Adrenal gland (tissue), 9 donors: ENCODE measurements at regions not wholly inside any gene's neighbourhood (a gene's known extent, or its start where the extent isn't known, plus 50 kb on each side); places are given as distances from the start of the nearest gene placed in this dataset.

Experiments used
- DNase-seq, 7 donors: peaks; one replicate each; pipeline ENCODE4 v3.0.0-alpha.2; 2019 to 2020
- H3K27ac ChIP-seq, 5 donors: fragments of 200-600 bp; sonication (generic) in 4 of 5; 1 replicate in 3 of 5; 2 replicates in 2 of 5; pipeline versions ENCODE4 v1.5.1 to v1.8.0; 2016 to 2020; ENCODE audit warnings: mild to moderate bottlenecking in 1 of 5
- H3K27me3 ChIP-seq: fragments of 200-600 bp; 2 replicates; pipeline ENCODE4 v1.8.0; 2021
- H3K36me3 ChIP-seq, 2 donors: fragments of 200-600 bp; replicated peaks in 1 of 2; 1 replicate in 1 of 2; 2 replicates in 1 of 2; pipeline versions ENCODE4 v1.5.1 to v1.8.0; 2018 to 2022
- H3K4me1 ChIP-seq, 2 donors: fragments of 200-600 bp; replicated peaks in 1 of 2; 1 replicate in 1 of 2; 2 replicates in 1 of 2; pipeline versions ENCODE4 v1.5.1 to v1.8.0; 2018 to 2021
- H3K4me3 ChIP-seq, 4 donors: fragments of 200-600 bp; sonication (generic) in 3 of 4; one replicate each; pipeline ENCODE4 v1.5.1; 2016 to 2018
- H3K9me3 ChIP-seq, 3 donors: fragments of 200-600 bp; sonication (generic) in 1 of 3; replicated peaks in 1 of 3; 1 replicate in 2 of 3; 2 replicates in 1 of 3; pipeline versions ENCODE4 v1.5.1 to v1.8.0; 2016 to 2021
- CTCF ChIP-seq, 6 experiments: fragments of 450-650 bp in 4 of 6; fragments of 200-600 bp in 2 of 6; sonication (generic) in 1 of 6; IDR thresholded peaks; 1 replicate in 5 of 6; 2 replicates in 1 of 6; pipeline versions ENCODE4 v1.5.1 to v1.8.0; 2016 to 2021; ENCODE audit warnings: antibody characterized with exemption in 6 of 6, mild to moderate bottlenecking in 2 of 6, moderate library complexity in 1 of 6
- POLR2A ChIP-seq, 2 donors: fragments of 450-650 bp; IDR thresholded peaks; one replicate each; pipeline ENCODE4 v1.6.1; 2017; ENCODE audit warnings: antibody characterized with exemption in 2 of 2, mild to moderate bottlenecking in 2 of 2, moderate library complexity in 1 of 2
- WGBS, 4 donors: extraction: QIAGEN DNeasy Blood & Tissue Kit in 2 of 4; methylation state at CpG; one replicate each; pipeline versions ENCODE4 v1.1.5 to v1.1.7; 2013 to 2017; 5-methylcytosine and 5-hydroxymethylcytosine counted together
- intact Hi-C, 2 donors: fragments of 100-400 bp; cut with DNase I; formaldehyde crosslinking; loops; one replicate each; pipeline versions ENCODE4 v1.14.1 to v1.15.0; 2022 to 2023
- donor health status: healthy with polysubstance abuse.
- donor health status: Bipolar disorder and iron deficiency.
- donor health status: DM: yes; HTN: yes; CAD: no.
- donor health status: DM: no; HTN: no; CAD: no.
- donor health status: DM: no; HTN: no; CAD: no.

GRCh38 chr10:131747791-131748190, 153.0 kb upstream of the PPP2R2D start:
- Histone ChIP-seq H3K27me3 (peaks cover 14% of the 10 kb centered on the region), H3K27ac (no peak overlapping the region), H3K4me3 (no peak overlapping the region), H3K9me3 (no peaks in the 10 kb centered on the region), H3K4me1 (no peaks in the 10 kb centered on the region), H3K36me3 (no peaks in the 10 kb centered on the region)
- DNase-seq: no peak
- no peak for TF ChIP-seq CTCF (IDR thresholded peaks at IDR 0.05)
- TF ChIP-seq POLR2A (IDR thresholded peaks at IDR 0.05): no peak
- WGBS, 4 donors: 85 to 93% (median 88%) methylated on average over 11 of the region's 11 CpGs
- intact Hi-C loops: no loop called here

- H3K27me3 ChIP-seq: peaks cover 14% of the 10 kb centered on the region
Observed at GRCh38 chr10:131748191-131748590, 152.6 kb upstream of the PPP2R2D start.

DNA sequence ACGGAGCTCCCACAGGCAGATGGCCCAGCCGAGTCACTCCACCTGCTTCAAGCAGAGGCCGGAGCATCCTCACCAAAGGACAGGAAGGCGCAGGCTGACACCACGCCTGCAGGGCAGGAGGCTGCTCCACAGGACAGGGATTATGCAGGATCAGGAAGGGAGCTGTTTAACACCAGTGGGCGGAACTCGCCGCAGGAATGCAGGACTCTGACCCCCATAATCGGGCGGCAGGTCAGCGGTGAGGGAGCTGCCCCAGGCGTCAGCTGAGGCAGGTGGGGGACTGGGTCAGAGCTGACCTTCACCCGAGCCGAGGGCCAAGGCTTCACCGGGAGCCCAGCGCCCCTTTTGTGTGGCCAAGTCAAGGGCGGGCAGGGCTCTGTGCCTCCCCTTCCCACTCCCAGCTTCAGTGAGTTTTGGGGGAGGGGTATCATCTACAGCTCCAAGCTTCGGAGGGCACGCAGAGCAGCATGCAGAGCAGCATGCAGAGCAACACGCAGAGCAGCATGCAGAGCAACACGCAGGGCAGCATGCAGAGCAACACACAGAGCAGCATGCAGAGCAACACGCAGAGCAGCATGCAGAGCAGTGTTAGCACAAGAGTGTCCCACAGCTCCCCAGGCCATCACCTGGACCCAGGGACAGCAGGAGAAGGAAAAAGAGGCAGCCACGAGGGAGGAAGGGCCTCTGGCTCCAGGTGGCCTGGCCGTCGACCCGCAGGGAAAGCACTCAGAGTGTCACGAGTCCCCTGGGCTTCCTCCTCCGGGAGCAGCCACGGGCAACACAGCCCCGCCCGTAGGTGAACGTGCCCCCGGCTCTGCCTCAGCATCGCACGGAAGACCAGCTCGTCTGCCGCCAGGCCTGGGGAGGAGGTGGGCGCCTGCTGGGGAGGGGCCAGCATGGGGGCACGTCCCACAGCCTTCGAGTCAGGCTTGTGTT, 151.7 kb upstream of the PPP2R2D start:
- Histone ChIP-seq H3K9me3 (no peaks in the 10 kb centered on the region), H3K36me3 (no peaks in the 10 kb centered on the region), H3K4me1 (no peaks in the 10 kb centered on the region), H3K27me3 (peaks cover 11% of the 10 kb centered on the region), H3K4me3 (no peak overlapping the region), H3K27ac (no peak overlapping the region)
- WGBS, 4 donors: 31 to 72% (median 56%) methylated on average over 6 to 40 of the region's 40 CpGs
- no peak for DNase-seq
- TF ChIP-seq CTCF (IDR thresholded peaks at IDR 0.05) (no peak), POLR2A (IDR thresholded peaks at IDR 0.05) (no peak)
- intact Hi-C loops: no loop called here

More at GRCh38 chr10:131748191-131748590, 152.6 kb upstream of the PPP2R2D start:
- Histone ChIP-seq H3K9me3 (no peaks in the 10 kb centered on the region), H3K36me3 (no peaks in the 10 kb centered on the region), H3K27ac (no peak overlapping the region), H3K4me3 (no peak overlapping the region), H3K4me1 (no peaks in the 10 kb centered on the region)
- TF ChIP-seq CTCF (IDR thresholded peaks at IDR 0.05): no peak
- no peak for TF ChIP-seq POLR2A (IDR thresholded peaks at IDR 0.05)
- DNase-seq: no peak
- intact Hi-C loops: no loop called here
- WGBS, 4 donors: 78 to 97% (median 84%) methylated on average over 2 to 9 of the region's 9 CpGs

DNA sequence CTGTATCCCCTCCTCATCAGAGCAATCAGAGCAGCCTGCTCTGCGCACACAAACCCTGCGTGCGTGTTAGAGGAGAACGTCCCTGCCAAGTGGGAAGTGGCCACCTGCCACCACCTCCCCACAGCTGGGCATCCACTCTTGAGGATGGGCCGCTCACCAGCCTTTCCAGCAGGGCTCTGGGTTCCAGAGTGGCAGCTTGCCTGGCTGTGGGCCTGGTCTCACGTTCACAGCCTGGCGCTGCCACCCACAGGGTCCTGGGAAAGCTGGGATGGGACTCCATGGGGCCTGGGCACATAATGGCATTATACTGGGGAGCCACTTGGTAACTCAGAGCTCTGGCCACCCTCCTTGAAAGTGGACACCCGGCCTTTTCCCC, 151.1 kb upstream of the PPP2R2D start:
- intact Hi-C loops: no loop called here
- no peak for DNase-seq
- TF ChIP-seq CTCF (IDR thresholded peaks at IDR 0.05): no peak
- TF ChIP-seq POLR2A (IDR thresholded peaks at IDR 0.05): no peak
- no peak overlapping the region for H3K27ac ChIP-seq
- no peaks in the 10 kb centered on the region for H3K9me3 ChIP-seq
- H3K27me3 ChIP-seq: peaks cover 11% of the 10 kb centered on the region
- 76 to 100% (median 85%) methylated on average over 1 to 8 of the region's 8 CpGs for WGBS, 4 donors
- no peaks in the 10 kb centered on the region for H3K36me3 ChIP-seq
- no peak overlapping the region for H3K4me3 ChIP-seq
- H3K4me1 ChIP-seq: no peaks in the 10 kb centered on the region
